IgD-negative memory B cell (primary cell): ENCODE measurements at regions not wholly inside any gene's neighbourhood (a gene's known extent, or its start where the extent isn't known, plus 50 kb on each side); places are given as distances from the start of the nearest gene placed in this dataset.
"Not testable (repeated sequence)": the region's sequence is repeated elsewhere in the genome, so short reads cannot be mapped to it uniquely, and the experiment has no call there.

Experiments
- H3K27ac Mint-ChIP-seq, 3 donors: one replicate each; pipeline ENCODE4 v1.8.0; 2020 to 2022; ENCODE audit warnings: mild to moderate bottlenecking in 3 of 3, mixed read lengths in 3 of 3, moderate library complexity in 1 of 3
- H3K27me3 Mint-ChIP-seq: one replicate; pipeline ENCODE4 v1.8.0; 2021; ENCODE audit warnings: mixed read lengths
- H3K36me3 Mint-ChIP-seq: one replicate; pipeline ENCODE4 v1.8.0; 2020; ENCODE audit warnings: mild to moderate bottlenecking, mixed read lengths
- H3K4me1 Mint-ChIP-seq, 3 donors: one replicate each; pipeline ENCODE4 v1.8.0; 2020 to 2022; ENCODE audit warnings: mixed read lengths in 3 of 3, mild to moderate bottlenecking in 1 of 3
- H3K4me3 Mint-ChIP-seq, 4 donors: one replicate each; pipeline ENCODE4 v1.8.0; 2020 to 2022; ENCODE audit warnings: mild to moderate bottlenecking in 4 of 4, mixed read lengths in 4 of 4, moderate library complexity in 3 of 4
- H3K9me3 Mint-ChIP-seq, 3 donors: one replicate each; pipeline ENCODE4 v1.8.0; 2020 to 2021; ENCODE audit warnings: mixed read lengths in 3 of 3, mild to moderate bottlenecking in 1 of 3

- Mint-ChIP-seq H3K9me3 (peaks cover 0 to 8% (median 1%) of the 10 kb centered on the region in 3 donors), H3K4me1 (no peaks in the 10 kb centered on the region), H3K36me3 (no peaks in the 10 kb centered on the region), H3K27me3 (peaks cover 12% of the 10 kb centered on the region), H3K27ac (no peak overlapping the region), H3K4me3 (no peak overlapping the region)
Observed at GRCh38 chr2:236376566-236377244, 112.5 kb upstream of the ASB18 start.

- Mint-ChIP-seq H3K9me3 (peaks cover 0 to 8% (median 5%) of the 10 kb centered on the region in 3 donors), H3K27ac (peak overlapping the region in 1 of 3 donors; percentile 13), H3K27me3 (peaks cover 5% of the 10 kb centered on the region), H3K4me3 (no peak overlapping the region), H3K4me1 (no peaks in the 10 kb centered on the region), H3K36me3 (no peaks in the 10 kb centered on the region)
Observed at GRCh38 chr2:236380051-236380612, 115.9 kb upstream of the ASB18 start.

DNA sequence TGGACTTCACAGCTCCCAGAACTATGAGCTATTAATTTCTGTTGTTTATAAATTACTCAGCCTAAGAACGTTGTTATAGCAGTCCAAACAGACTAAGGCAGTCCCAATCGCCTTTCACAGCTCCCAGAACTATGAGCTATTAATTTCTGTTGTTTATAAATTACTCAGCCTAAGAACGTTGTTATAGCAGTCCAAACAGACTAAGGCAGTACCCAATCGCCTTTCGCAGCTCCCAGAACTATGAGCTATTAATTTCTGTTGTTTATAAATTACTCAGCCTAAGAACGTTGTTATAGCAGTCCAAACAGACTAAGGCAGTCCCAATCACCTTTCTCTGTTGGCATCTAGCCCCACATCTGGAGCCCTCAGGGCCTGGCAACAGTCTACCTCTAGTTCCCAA is 117.0 kb upstream of the ASB18 start:
- H3K27me3 Mint-ChIP-seq, result not testable (repeated sequence)

GRCh38 chr2:236389284-236390216 is 125.3 kb upstream of the ASB18 start:
- not testable (repeated sequence) for H3K4me1 Mint-ChIP-seq, H3K9me3 Mint-ChIP-seq, H3K27ac Mint-ChIP-seq, H3K27me3 Mint-ChIP-seq, H3K36me3 Mint-ChIP-seq
- peak overlapping the region in 1 of 4 donors; percentile 60 for H3K4me3 Mint-ChIP-seq

More for the DNA sequence above, 117.0 kb upstream of the ASB18 start:
- H3K27ac Mint-ChIP-seq, H3K36me3 Mint-ChIP-seq, H3K9me3 Mint-ChIP-seq, H3K4me3 Mint-ChIP-seq, H3K4me1 Mint-ChIP-seq: not testable (repeated sequence)

DNA sequence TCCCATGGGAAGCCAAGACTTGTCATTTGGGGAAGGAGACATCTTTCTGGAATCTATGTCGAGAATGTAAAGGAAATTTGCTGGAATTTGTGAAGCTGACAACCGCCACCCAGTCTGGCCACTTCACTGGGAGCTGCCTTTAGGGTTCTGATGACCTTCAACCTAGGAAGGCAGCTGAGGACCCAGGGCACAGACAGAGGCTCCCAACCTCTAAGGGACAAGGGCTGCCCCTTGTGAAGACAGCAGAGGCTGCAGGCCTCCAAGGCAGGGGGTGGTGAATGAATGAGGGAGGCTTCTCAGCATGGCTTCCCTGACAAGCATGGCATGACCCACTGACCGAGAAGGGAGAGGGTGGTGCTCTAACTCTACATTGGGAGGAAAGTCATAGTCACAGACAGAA is 128.9 kb upstream of the ASB18 start:
- Mint-ChIP-seq H3K9me3 (no peaks in the 10 kb centered on the region), H3K36me3 (peaks cover 3% of the 10 kb centered on the region), H3K27ac (no peak overlapping the region), H3K4me1 (no peaks in the 10 kb centered on the region), H3K27me3 (peaks cover 9% of the 10 kb centered on the region), H3K4me3 (no peak overlapping the region)

DNA sequence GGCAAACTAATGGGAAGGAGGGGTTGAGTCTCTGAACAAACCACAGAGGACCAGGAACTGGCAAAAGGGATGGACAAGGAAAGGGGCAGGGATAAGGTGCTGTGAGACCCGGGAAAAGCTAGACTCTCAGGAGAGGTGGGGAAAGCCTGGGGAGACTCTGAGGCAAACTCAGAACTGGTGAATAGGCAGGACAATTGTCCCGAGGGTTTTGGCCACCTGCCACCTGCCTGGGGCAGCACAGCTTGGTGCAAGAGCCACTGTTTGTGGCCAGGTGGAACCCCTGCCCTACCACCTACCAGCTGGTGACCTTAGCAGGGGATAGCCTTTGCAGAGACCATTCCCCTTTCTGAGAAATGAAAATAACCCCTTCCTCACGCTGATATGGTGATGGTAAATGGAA is 129.4 kb upstream of the ASB18 start:
- Mint-ChIP-seq H3K27me3 (peaks cover 9% of the 10 kb centered on the region), H3K27ac (no peak overlapping the region), H3K4me1 (no peaks in the 10 kb centered on the region), H3K4me3 (no peak overlapping the region), H3K9me3 (no peaks in the 10 kb centered on the region), H3K36me3 (peaks cover 3% of the 10 kb centered on the region)

GRCh38 chr2:236394571-236394970 is 130.4 kb upstream of the ASB18 start:
- Mint-ChIP-seq H3K9me3 (no peaks in the 10 kb centered on the region), H3K27ac (no peak overlapping the region), H3K4me1 (no peaks in the 10 kb centered on the region), H3K36me3 (peaks cover 2% of the 10 kb centered on the region), H3K27me3 (peaks cover 8% of the 10 kb centered on the region), H3K4me3 (peak overlapping the region in 1 of 4 donors; percentile 15)

GRCh38 chr2:236395067-236395466 is 130.9 kb upstream of the ASB18 start:
- Mint-ChIP-seq H3K27me3 (peaks cover 7% of the 10 kb centered on the region), H3K9me3 (no peaks in the 10 kb centered on the region), H3K36me3 (peaks cover 1% of the 10 kb centered on the region), H3K4me1 (no peaks in the 10 kb centered on the region), H3K4me3 (no peak overlapping the region), H3K27ac (peak overlapping the region in 1 of 3 donors; percentile 44)

DNA sequence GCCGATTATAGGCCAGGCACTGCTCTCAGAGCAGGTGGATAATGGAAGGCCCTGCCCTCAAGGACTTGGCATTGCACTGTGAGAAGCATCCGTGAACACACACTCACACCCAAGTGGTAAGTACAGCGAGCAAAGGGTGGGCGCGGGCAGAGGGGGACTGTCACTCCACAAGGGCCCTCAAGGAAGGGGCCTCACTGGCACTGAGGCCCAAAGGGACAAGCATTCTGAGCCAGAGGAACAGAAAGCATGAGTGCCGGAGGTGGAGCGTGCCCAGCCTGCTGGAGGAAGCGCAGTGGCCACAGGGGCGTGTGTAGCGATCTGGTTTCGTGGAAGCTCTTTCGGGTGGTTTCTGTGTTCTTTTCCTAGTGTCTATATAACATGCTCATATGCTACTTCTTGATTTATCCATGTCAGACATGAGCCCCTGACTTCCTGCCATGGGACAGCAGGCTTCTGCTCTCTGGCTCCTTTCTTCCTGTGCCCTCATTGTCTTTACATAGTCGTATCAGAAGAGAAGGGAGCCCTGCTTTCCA is 132.7 kb upstream of the ASB18 start:
- H3K36me3 Mint-ChIP-seq, result no peaks in the 10 kb centered on the region
- H3K27ac Mint-ChIP-seq, result peak overlapping the region in 1 of 3 donors; percentile 15
- H3K9me3 Mint-ChIP-seq, result no peaks in the 10 kb centered on the region

DNA sequence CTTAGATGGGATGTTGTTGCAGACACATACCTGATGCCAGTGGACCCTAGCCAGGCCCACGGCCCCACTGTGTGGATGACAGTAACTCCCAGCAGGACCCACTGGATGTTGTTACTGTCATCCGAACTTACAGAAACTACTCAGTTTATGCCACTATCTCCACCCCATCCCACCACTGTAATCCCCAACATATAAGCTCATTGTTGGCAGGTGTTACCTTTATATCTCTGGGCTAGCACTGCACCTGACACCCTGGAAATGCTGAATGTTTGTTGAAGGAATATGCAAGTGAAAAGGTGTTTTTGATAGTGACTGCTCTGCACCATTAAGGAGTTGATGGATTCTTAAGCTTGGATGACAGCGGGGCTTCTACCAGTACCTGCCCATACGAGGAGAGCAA is 133.5 kb upstream of the ASB18 start:
- H3K27me3 Mint-ChIP-seq, result peaks cover 13% of the 10 kb centered on the region
- H3K9me3 Mint-ChIP-seq, result no peaks in the 10 kb centered on the region
- H3K4me3 Mint-ChIP-seq, result no peak overlapping the region
- no peak overlapping the region for H3K27ac Mint-ChIP-seq
- H3K36me3 Mint-ChIP-seq, result no peaks in the 10 kb centered on the region
- H3K4me1 Mint-ChIP-seq, result peaks cover 11 to 14% (median 11%) of the 10 kb centered on the region in 3 donors

More for the DNA sequence above, 132.7 kb upstream of the ASB18 start:
- Mint-ChIP-seq H3K4me1 (peaks cover 3 to 7% (median 5%) of the 10 kb centered on the region in 3 donors), H3K27me3 (peaks cover 10% of the 10 kb centered on the region), H3K4me3 (no peak overlapping the region)

GRCh38 chr2:236399409-236399808 is 135.2 kb upstream of the ASB18 start:
- Mint-ChIP-seq H3K4me1 (peaks cover 13 to 18% (median 13%) of the 10 kb centered on the region in 3 donors), H3K4me3 (no peak overlapping the region), H3K9me3 (no peaks in the 10 kb centered on the region), H3K27me3 (peaks cover 15% of the 10 kb centered on the region), H3K27ac (no peak overlapping the region), H3K36me3 (no peaks in the 10 kb centered on the region)

DNA sequence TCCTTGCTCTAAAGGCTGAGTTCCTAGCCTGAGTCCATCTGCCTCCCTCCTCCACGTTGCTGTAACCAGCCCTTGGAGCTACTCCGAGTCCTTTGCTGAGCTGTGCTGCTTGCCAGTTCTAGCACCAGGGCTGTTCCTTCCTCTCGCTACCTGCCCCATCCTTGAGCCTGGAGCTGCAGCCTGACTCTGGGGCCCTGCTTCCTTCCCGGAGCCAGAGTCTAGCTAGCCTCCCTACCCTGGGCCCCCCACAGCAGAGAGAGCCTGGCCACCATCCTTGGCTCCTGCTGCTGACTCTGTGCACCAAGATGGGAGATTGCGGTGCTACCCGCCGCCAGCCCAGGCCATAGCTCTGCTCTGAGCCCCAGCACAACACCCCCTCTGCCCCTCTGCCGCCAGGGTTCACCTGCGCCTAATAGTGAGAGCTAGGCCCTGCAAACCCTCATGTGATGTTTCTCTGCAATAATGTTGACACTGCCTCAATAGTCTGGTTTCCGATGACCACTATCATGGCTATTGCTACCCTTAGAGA is 135.9 kb upstream of the ASB18 start:
- Mint-ChIP-seq H3K4me3 (no peak overlapping the region), H3K27ac (no peak overlapping the region), H3K27me3 (peaks cover 14% of the 10 kb centered on the region), H3K4me1 (peaks cover 13 to 20% (median 13%) of the 10 kb centered on the region in 3 donors), H3K9me3 (no peaks in the 10 kb centered on the region), H3K36me3 (no peaks in the 10 kb centered on the region)

- Mint-ChIP-seq H3K9me3 (no peaks in the 10 kb centered on the region), H3K4me3 (no peak overlapping the region), H3K4me1 (peaks cover 13 to 20% (median 13%) of the 10 kb centered on the region in 3 donors), H3K27ac (no peak overlapping the region), H3K36me3 (no peaks in the 10 kb centered on the region), H3K27me3 (peaks cover 14% of the 10 kb centered on the region)
Observed at GRCh38 chr2:236400594-236401360, 136.6 kb upstream of the ASB18 start.

DNA sequence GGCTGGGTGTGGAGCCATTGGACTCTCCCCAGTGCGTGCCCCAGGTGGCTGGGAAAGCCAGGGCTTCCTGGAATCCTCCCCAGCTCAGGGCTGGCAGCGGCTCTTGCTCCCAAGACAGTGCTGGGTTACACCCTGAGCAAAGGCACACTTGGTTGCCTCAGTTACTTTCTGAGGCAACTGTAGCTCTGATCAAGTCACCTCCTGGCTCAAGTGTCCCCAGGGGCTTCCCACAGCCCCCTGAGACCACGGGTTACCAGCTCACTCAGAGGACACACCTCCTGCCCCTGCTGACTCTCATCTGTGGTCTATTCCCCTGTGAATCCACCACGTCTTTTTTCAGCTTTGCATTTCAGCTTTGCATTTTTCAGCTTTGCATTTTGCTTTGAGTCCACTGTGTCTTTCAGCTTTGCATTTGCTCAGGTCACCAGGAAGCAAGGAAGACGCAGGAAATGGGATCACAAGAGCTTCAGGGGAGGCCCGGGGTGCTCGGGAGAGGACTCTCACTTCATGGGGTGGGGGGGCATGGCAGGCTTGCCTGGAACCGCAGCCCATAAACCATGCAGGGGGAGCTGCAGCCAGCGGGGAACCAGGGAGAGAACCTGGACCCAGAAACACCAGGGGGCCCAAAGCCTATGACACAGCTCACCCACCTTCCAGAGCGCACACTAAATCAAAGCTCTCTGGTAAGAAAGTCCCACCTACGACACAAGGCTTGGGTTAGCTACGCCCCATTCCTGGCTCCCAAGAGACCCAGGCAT is 138.0 kb upstream of the ASB18 start:
- no peaks in the 10 kb centered on the region for H3K9me3 Mint-ChIP-seq
- no peaks in the 10 kb centered on the region for H3K36me3 Mint-ChIP-seq
- H3K27ac Mint-ChIP-seq, result no peak overlapping the region
- peak overlapping the region in 3 of 4 donors; percentile 71 to 96 (median 89) for H3K4me3 Mint-ChIP-seq
- peaks cover 13 to 20% (median 13%) of the 10 kb centered on the region in 3 donors for H3K4me1 Mint-ChIP-seq
- H3K27me3 Mint-ChIP-seq, result peaks cover 17% of the 10 kb centered on the region
